ENCODE measurements at regions not wholly inside any gene's neighbourhood (a gene's known extent, or its start where the extent isn't known, plus 50 kb on each side); places are given as distances from the start of the nearest gene placed in this dataset.

DNA sequence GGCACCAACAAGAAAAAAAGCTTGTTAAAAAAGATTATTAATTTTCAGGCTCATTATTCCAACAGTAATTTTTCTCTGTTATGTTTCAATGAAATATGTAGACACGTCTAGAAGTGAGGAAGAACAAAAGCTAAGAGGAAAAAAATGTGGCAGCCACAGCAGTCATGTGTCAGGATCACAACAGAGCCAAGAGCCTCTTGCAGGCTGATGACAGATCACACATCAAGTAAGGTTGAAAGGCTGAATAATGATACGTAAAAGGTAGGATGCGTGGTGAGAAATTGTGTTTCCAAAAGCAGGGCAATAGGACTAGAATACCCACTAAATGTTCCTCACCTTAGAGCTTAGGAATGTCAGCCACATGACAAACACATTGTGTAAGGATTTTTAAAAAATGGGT is 124.8 kb downstream of the HTR1A start:
- Histone ChIP-seq H3K4me1 (replicated peaks in 1 of 2; ENCODE audit: control insufficient read depth in 2 of 2, insufficient read depth in 2 of 2, low read length in 2 of 2) (no peaks in the 10 kb centered on the region), H3K79me2 (ENCODE audit: control insufficient read depth, insufficient read depth, low read length) (no peaks in the 10 kb centered on the region), H3K27ac (ENCODE audit: extremely low read depth, low read depth, low read length) (no peak overlapping the region), H3K9me3 (replicated peaks; ENCODE audit: control insufficient read depth, insufficient read depth, low read depth, low read length) (no peaks in the 10 kb centered on the region), H4K20me1 (replicated peaks; ENCODE audit: control insufficient read depth, insufficient read depth, low read length) (no peaks in the 10 kb centered on the region), H3K4me3 (no peak overlapping the region), H3K9me1 (ENCODE audit: control insufficient read depth, insufficient read depth, low read length) (no peaks in the 10 kb centered on the region), H3K9ac (ENCODE audit: insufficient read depth in 1 of 2, low read depth in 2 of 2, low read length in 2 of 2) (no peak overlapping the region), H2AFZ (ENCODE audit: low read depth, low read length) (no peak overlapping the region), H3K36me3 (ENCODE audit: control insufficient read depth, insufficient read depth, low read length) (no peaks in the 10 kb centered on the region), H3K4me2 (ENCODE audit: insufficient read depth, low read length) (no peak overlapping the region), H3K27me3 (ENCODE audit: control insufficient read depth in 2 of 2, insufficient read depth in 2 of 2, low read length in 2 of 2) (no peaks in the 10 kb centered on the region)
- CTCF ChIA-PET (ENCODE audit: low intra/inter-chr PET ratio) = no interaction called here
- POLR2A ChIA-PET = no interaction called here
- DNase-seq (ENCODE audit: extremely low read depth in 1 of 4, low spot score in 3 of 4) (no peak), ATAC-seq (no peak), FAIRE-seq (no peak)
- in situ Hi-C loops (cut with MboI) (no loop called here), intact Hi-C loops (cut with micrococcal nuclease) (no loop called here)
- BruUV-seq (replicated peaks) = no TSS peak
- 0% methylated on average over 3 of the region's 3 CpGs for WGBS (ENCODE audit: insufficient coverage, low coverage, missing lambda C conversion rate)
- TF ChIP-seq ARID4B (CRISPR knock-in tag; IDR thresholded peaks at IDR 0.05) = no peak
- no peak for TF ChIP-seq KLF10 (CRISPR knock-in tag; IDR thresholded peaks at IDR 0.05)
- TF ChIP-seq ELF1 (tag; IDR thresholded peaks at IDR 0.05) = no peak
- TF ChIP-seq ZNF583 (CRISPR knock-in tag; IDR thresholded peaks at IDR 0.05) = no peak
- TF ChIP-seq ADNP (tag; IDR thresholded peaks at IDR 0.05) = no peak
- no peak for TF ChIP-seq PTBP1 (IDR thresholded peaks at IDR 0.05; ENCODE audit: low read depth, low read length)
- TF ChIP-seq JUN (IDR thresholded peaks at IDR 0.05; ENCODE audit: borderline replicate concordance, low read depth, low read length) = no peak
- TF ChIP-seq JUN (CRISPR knock-in tag; IDR thresholded peaks at IDR 0.05; ENCODE audit: borderline replicate concordance) = no peak
- TF ChIP-seq, protein P1, sequence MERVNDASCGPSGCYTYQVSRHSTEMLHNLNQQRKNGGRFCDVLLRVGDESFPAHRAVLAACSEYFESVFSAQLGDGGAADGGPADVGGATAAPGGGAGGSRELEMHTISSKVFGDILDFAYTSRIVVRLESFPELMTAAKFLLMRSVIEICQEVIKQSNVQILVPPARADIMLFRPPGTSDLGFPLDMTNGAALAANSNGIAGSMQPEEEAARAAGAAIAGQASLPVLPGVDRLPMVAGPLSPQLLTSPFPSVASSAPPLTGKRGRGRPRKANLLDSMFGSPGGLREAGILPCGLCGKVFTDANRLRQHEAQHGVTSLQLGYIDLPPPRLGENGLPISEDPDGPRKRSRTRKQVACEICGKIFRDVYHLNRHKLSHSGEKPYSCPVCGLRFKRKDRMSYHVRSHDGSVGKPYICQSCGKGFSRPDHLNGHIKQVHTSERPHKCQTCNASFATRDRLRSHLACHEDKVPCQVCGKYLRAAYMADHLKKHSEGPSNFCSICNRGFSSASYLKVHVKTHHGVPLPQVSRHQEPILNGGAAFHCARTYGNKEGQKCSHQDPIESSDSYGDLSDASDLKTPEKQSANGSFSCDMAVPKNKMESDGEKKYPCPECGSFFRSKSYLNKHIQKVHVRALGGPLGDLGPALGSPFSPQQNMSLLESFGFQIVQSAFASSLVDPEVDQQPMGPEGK (CRISPR knock-in tag; IDR thresholded peaks at IDR 0.05; ENCODE audit: borderline replicate concordance) = no peak
- no peak for TF ChIP-seq CCNT2 (IDR thresholded peaks at IDR 0.05; ENCODE audit: borderline replicate concordance, extremely low read depth, insufficient read length, low read depth, low read length)
- TF ChIP-seq KDM2B (CRISPR knock-in tag; IDR thresholded peaks at IDR 0.05) = no peak
- TF ChIP-seq, protein P2, sequence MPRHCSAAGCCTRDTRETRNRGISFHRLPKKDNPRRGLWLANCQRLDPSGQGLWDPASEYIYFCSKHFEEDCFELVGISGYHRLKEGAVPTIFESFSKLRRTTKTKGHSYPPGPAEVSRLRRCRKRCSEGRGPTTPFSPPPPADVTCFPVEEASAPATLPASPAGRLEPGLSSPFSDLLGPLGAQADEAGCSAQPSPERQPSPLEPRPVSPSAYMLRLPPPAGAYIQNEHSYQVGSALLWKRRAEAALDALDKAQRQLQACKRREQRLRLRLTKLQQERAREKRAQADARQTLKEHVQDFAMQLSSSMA (CRISPR knock-in tag; IDR thresholded peaks at IDR 0.05) = no peak
- no peak for TF ChIP-seq TFE3 (CRISPR knock-in tag; IDR thresholded peaks at IDR 0.05)

Measured in K562 (cell line).